ENCODE measurements at regions not wholly inside any gene's neighbourhood (a gene's known extent, or its start where the extent isn't known, plus 50 kb on each side); places are given as distances from the start of the nearest gene placed in this dataset.

DNA sequence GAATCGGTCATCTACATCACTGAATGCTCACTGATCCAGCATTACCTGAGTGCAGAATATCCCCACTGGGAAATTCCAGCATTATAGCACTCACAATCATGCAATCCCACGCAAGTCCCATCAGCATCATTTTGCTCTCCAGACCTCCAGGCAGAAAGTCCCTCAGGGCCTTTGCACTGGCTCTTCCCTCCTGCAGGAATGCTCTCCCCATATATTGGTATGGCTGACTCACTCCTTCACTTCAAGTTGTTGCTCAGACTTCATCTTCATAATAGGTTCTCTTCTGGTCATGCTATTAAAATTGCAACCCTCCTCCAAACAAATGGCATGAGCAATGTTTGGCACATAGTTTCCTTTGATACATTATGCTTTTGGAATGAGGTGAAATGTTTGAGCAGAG is 64.7 kb upstream of the CELF4 start:
- Histone ChIP-seq H2AFZ (ENCODE audit: control insufficient read depth, low read depth, low read length) (no peak overlapping the region), H3K36me3 (ENCODE audit: control insufficient read depth in 2 of 2, insufficient read depth in 2 of 2, low read length in 1 of 2) (no peaks in the 10 kb centered on the region), H3K4me1 (ENCODE audit: control insufficient read depth, insufficient read depth, low read length) (no peaks in the 10 kb centered on the region), H3K79me2 (ENCODE audit: control insufficient read depth, insufficient read depth, low read length) (no peaks in the 10 kb centered on the region), H3K4me2 (ENCODE audit: control insufficient read depth, insufficient read depth) (no peak overlapping the region), H3K27ac (ENCODE audit: control insufficient read depth, insufficient read depth) (no peak overlapping the region), H4K20me1 (ENCODE audit: control insufficient read depth, insufficient read depth) (no peaks in the 10 kb centered on the region), H3K9me3 (replicated peaks; ENCODE audit: control insufficient read depth, insufficient read depth, low read length) (no peaks in the 10 kb centered on the region), H3K27me3 (replicated peaks in 1 of 2; ENCODE audit: control insufficient read depth in 2 of 2, insufficient read depth in 2 of 2, low read length in 1 of 2) (no peaks in the 10 kb centered on the region), H3K9ac (ENCODE audit: control insufficient read depth, insufficient read depth, low read length) (no peak overlapping the region), H3K4me3 (no peak overlapping the region)
- ChIA-PET SMC1A (ENCODE audit: uncharacterized antibody, unreplicated experiment) (no interaction called here), RAD21 (ENCODE audit: unreplicated experiment) (no interaction called here), CTCF (no interaction called here), POLR2A (no interaction called here)
- ATAC-seq (no peak), DNase-seq (ENCODE audit: low read depth, low spot score) (no peak), FAIRE-seq (no peak)
- WGBS (ENCODE audit: insufficient coverage, insufficient replicate concordance, low lambda C conversion rate, missing lambda C conversion rate), result 0% methylated on average over 2 of the region's 2 CpGs
- in situ Hi-C loops (cut with MboI) (no loop called here), intact Hi-C loops (cut with micrococcal nuclease; ENCODE audit: unreplicated experiment) (no loop called here)
- no TSS peak for BruUV-seq (replicated peaks)
- TF ChIP-seq, protein P1, sequence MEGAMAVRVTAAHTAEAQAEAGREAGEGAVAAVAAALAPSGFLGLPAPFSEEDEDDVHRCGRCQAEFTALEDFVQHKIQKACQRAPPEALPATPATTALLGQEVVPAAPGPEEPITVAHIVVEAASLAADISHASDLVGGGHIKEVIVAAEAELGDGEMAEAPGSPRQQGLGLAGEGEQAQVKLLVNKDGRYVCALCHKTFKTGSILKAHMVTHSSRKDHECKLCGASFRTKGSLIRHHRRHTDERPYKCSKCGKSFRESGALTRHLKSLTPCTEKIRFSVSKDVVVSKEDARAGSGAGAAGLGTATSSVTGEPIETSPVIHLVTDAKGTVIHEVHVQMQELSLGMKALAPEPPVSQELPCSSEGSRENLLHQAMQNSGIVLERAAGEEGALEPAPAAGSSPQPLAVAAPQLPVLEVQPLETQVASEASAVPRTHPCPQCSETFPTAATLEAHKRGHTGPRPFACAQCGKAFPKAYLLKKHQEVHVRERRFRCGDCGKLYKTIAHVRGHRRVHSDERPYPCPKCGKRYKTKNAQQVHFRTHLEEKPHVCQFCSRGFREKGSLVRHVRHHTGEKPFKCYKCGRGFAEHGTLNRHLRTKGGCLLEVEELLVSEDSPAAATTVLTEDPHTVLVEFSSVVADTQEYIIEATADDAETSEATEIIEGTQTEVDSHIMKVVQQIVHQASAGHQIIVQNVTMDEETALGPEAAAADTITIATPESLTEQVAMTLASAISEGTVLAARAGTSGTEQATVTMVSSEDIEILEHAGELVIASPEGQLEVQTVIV (IDR thresholded peaks at IDR 0.05; ENCODE audit: borderline replicate concordance, partially characterized antibody), result no peak
- TF ChIP-seq, protein P2, sequence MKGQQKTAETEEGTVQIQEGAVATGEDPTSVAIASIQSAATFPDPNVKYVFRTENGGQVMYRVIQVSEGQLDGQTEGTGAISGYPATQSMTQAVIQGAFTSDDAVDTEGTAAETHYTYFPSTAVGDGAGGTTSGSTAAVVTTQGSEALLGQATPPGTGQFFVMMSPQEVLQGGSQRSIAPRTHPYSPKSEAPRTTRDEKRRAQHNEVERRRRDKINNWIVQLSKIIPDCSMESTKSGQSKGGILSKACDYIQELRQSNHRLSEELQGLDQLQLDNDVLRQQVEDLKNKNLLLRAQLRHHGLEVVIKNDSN (IDR thresholded peaks at IDR 0.05; ENCODE audit: borderline replicate concordance, extremely low read length, insufficient read depth, low read depth, low read length), result no peak
- TF ChIP-seq NBN (IDR thresholded peaks at IDR 0.05) (no peak), MYC (IDR thresholded peaks at IDR 0.05; ENCODE audit: insufficient read depth, insufficient read length, insufficient replicate concordance, low read length, severe bottlenecking) (no peak), SRF (IDR thresholded peaks at IDR 0.05; ENCODE audit: low read depth in 2 of 2, low read length in 2 of 2) (no peak), WRNIP1 (IDR thresholded peaks at IDR 0.05; ENCODE audit: borderline replicate concordance, low read depth, low read length) (no peak), FOXM1 (IDR thresholded peaks at IDR 0.05; ENCODE audit: low read depth, low read length) (no peak), SUZ12 (IDR thresholded peaks at IDR 0.05; ENCODE audit: unreplicated experiment) (no peak), CBX5 (IDR thresholded peaks at IDR 0.05; ENCODE audit: low read depth) (no peak), JUND (IDR thresholded peaks at IDR 0.05; ENCODE audit: low read depth, low read length) (no peak), TAF1 (IDR thresholded peaks at IDR 0.05; ENCODE audit: borderline replicate concordance, low read depth, low read length) (no peak), SMAD1 (IDR thresholded peaks at IDR 0.05; ENCODE audit: low read depth, partially characterized antibody) (no peak), KDM1A (IDR thresholded peaks at IDR 0.05; ENCODE audit: borderline replicate concordance) (no peak), DPF2 (IDR thresholded peaks at IDR 0.05) (no peak), YY1 (IDR thresholded peaks at IDR 0.05; ENCODE audit: low read depth, low read length) (no peak)
- TF ChIP-seq, protein P3, sequence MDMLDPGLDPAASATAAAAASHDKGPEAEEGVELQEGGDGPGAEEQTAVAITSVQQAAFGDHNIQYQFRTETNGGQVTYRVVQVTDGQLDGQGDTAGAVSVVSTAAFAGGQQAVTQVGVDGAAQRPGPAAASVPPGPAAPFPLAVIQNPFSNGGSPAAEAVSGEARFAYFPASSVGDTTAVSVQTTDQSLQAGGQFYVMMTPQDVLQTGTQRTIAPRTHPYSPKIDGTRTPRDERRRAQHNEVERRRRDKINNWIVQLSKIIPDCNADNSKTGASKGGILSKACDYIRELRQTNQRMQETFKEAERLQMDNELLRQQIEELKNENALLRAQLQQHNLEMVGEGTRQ (IDR thresholded peaks at IDR 0.05; ENCODE audit: borderline replicate concordance, low read depth, low read length), result no peak
- TF ChIP-seq, protein P4, sequence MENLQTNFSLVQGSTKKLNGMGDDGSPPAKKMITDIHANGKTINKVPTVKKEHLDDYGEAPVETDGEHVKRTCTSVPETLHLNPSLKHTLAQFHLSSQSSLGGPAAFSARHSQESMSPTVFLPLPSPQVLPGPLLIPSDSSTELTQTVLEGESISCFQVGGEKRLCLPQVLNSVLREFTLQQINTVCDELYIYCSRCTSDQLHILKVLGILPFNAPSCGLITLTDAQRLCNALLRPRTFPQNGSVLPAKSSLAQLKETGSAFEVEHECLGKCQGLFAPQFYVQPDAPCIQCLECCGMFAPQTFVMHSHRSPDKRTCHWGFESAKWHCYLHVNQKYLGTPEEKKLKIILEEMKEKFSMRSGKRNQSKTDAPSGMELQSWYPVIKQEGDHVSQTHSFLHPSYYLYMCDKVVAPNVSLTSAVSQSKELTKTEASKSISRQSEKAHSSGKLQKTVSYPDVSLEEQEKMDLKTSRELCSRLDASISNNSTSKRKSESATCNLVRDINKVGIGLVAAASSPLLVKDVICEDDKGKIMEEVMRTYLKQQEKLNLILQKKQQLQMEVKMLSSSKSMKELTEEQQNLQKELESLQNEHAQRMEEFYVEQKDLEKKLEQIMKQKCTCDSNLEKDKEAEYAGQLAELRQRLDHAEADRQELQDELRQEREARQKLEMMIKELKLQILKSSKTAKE (IDR thresholded peaks at IDR 0.05; ENCODE audit: low read depth, poor library complexity, severe bottlenecking), result no peak
- TF ChIP-seq, protein P5, sequence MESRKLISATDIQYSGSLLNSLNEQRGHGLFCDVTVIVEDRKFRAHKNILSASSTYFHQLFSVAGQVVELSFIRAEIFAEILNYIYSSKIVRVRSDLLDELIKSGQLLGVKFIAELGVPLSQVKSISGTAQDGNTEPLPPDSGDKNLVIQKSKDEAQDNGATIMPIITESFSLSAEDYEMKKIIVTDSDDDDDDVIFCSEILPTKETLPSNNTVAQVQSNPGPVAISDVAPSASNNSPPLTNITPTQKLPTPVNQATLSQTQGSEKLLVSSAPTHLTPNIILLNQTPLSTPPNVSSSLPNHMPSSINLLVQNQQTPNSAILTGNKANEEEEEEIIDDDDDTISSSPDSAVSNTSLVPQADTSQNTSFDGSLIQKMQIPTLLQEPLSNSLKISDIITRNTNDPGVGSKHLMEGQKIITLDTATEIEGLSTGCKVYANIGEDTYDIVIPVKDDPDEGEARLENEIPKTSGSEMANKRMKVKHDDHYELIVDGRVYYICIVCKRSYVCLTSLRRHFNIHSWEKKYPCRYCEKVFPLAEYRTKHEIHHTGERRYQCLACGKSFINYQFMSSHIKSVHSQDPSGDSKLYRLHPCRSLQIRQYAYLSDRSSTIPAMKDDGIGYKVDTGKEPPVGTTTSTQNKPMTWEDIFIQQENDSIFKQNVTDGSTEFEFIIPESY (IDR thresholded peaks at IDR 0.05), result no peak

All from GM12878 (cell line).